HepG2 (cell line): ENCODE measurements at regions not wholly inside any gene's neighbourhood (a gene's known extent, or its start where the extent isn't known, plus 50 kb on each side); places are given as distances from the start of the nearest gene placed in this dataset.

Experiments used
- ATM ChIP-seq: fragments of 450-650 bp; IDR thresholded peaks from 2 replicates; pipeline ENCODE4 v1.7.1; 2017; ENCODE audit warnings: mild to moderate bottlenecking, borderline replicate concordance
- EP300 ChIP-seq, 3 experiments: sonication (generic) in 1 of 3; formaldehyde crosslinking in 1 of 3; IDR thresholded peaks; 2 replicates each; pipeline versions ENCODE4 v1.5.1 to v1.6.1; 2011 to 2020; ENCODE audit warnings: low read depth in 2 of 3, low read length in 2 of 3, borderline replicate concordance in 1 of 3, improper control_type of control experiment in 1 of 3, mild to moderate bottlenecking in 1 of 3, missing genetic modification reagents in 1 of 3, moderate library complexity in 1 of 3
- MTA3 ChIP-seq: sonication (generic); formaldehyde crosslinking; IDR thresholded peaks from 2 replicates; pipeline ENCODE4 v1.4.0; 2020; ENCODE audit warnings: missing genetic modification reagents
- NFIC ChIP-seq: IDR thresholded peaks from 2 replicates; pipeline ENCODE4 v1.6.1; 2012; ENCODE audit warnings: mild to moderate bottlenecking, low read length, inconsistent platforms
- PHF20 ChIP-seq: sonication (generic); formaldehyde crosslinking; IDR thresholded peaks from 2 replicates; pipeline ENCODE4 v1.5.0; 2020; ENCODE audit warnings: mild to moderate bottlenecking, missing genetic modification reagents
- TP53 ChIP-seq: sonication (generic); formaldehyde crosslinking; conservative IDR thresholded peaks from 2 replicates; pipeline ENCODE4 v1.4.0; 2020; ENCODE audit warnings: missing genetic modification reagents
- ZC3H13 ChIP-seq: sonication (generic); formaldehyde crosslinking; IDR thresholded peaks from 2 replicates; pipeline ENCODE4 v1.8.1; 2023; ENCODE audit warnings: mild to moderate bottlenecking, missing genetic modification reagents, moderate library complexity
- ZIK1 ChIP-seq: sonication (generic); formaldehyde crosslinking; IDR thresholded peaks from 2 replicates; pipeline ENCODE4 v1.5.0; 2020; ENCODE audit warnings: mild to moderate bottlenecking, low read depth, missing genetic modification reagents, borderline replicate concordance
- ZNF33B ChIP-seq: sonication (generic); formaldehyde crosslinking; IDR thresholded peaks from 2 replicates; pipeline ENCODE4 v1.5.1; 2020; ENCODE audit warnings: mild to moderate bottlenecking, missing genetic modification reagents
- TF ChIP-seq, protein P1 (sequence below): sonication (generic); formaldehyde crosslinking; IDR thresholded peaks from 2 replicates; pipeline ENCODE4 v1.4.0; 2020; ENCODE audit warnings: missing genetic modification reagents
- TF ChIP-seq, protein P2 (sequence below): sonication (generic); formaldehyde crosslinking; IDR thresholded peaks from 2 replicates; pipeline ENCODE4 v1.5.0; 2020; ENCODE audit warnings: missing genetic modification reagents, mild to moderate bottlenecking, borderline replicate concordance
- TF ChIP-seq, protein P3 (sequence below): sonication (generic); formaldehyde crosslinking; IDR thresholded peaks from 2 replicates; pipeline ENCODE4 v1.8.1; 2022; ENCODE audit warnings: mild to moderate bottlenecking, missing genetic modification reagents
- TF ChIP-seq, protein P4 (sequence below): IDR thresholded peaks from 2 replicates; pipeline ENCODE4 v1.4.0; 2020; ENCODE audit warnings: mild to moderate bottlenecking, missing genetic modification reagents
- TF ChIP-seq, protein P5 (sequence below): sonication (generic); formaldehyde crosslinking; IDR thresholded peaks from 2 replicates; pipeline ENCODE4 v1.5.1; 2020; ENCODE audit warnings: mild to moderate bottlenecking, missing genetic modification reagents, moderate library complexity

DNA sequence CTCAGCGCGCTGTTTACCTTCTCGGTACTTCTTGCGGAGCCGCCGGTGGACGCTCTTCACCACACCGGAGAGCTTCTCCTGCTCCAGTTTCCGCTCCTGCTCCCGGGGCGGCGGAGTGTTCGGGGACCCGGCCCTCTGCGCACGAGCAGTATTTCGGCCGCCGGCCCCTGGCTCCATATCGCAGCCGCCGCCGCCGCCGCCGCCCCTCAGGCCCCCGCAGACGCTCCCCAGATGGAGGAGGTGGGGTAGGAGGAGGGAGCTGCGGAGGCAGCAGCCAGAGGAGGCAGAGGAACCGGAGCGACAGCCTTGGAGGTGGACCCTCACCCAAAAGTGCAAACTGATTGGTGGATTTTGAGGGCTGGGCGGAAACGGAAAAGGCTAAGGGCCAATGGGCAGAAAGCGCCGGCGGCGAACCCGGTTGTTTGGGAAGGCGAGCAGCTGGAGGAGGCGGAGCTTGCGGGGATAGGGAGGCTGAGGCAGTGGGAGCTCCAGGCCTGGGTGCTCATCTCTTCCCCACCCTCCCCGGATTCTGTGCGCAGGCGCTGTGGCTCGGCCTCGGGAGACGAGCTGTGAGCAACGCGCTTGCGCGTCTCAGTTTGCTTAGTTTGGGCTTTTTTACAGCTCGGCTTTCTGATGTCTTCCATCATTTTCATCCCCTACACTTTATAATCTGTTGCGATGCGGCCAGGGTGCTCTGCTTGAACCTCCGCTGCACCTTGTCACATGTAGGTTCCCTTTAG lies 146.9 kb downstream of the GPR85 start (continued):
- TF ChIP-seq, protein P1, sequence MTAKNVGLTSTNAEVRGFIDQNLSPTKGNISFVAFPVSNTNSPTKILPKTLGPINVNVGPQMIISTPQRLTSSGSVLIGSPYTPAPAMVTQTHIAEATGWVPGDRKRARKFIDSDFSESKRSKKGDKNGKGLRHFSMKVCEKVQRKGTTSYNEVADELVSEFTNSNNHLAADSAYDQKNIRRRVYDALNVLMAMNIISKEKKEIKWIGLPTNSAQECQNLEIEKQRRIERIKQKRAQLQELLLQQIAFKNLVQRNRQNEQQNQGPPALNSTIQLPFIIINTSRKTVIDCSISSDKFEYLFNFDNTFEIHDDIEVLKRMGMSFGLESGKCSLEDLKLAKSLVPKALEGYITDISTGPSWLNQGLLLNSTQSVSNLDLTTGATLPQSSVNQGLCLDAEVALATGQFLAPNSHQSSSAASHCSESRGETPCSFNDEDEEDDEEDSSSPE = 0 out of 2 replicates have a peak, but pooled peaks have one; percentile 33
- TF ChIP-seq ZNF33B = no peak
- TF ChIP-seq ZIK1 = no peak
- no peak for TF ChIP-seq ATM
- no peak for TF ChIP-seq MTA3 (CRISPR knock-in tag)
- TF ChIP-seq NFIC = no peak
- TF ChIP-seq ZC3H13 (CRISPR knock-in tag) = no peak
- TF ChIP-seq, protein P2, sequence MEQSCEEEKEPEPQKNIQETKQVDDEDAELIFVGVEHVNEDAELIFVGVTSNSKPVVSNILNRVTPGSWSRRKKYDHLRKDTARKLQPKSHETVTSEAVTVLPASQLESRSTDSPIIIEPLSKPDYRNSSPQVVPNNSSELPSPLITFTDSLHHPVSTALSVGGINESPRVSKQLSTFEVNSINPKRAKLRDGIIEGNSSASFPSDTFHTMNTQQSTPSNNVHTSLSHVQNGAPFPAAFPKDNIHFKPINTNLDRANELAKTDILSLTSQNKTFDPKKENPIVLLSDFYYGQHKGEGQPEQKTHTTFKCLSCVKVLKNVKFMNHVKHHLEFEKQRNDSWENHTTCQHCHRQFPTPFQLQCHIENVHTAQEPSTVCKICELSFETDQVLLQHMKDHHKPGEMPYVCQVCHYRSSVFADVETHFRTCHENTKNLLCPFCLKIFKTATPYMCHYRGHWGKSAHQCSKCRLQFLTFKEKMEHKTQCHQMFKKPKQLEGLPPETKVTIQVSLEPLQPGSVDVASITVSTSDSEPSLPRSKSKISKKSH (CRISPR knock-in tag) = 0 out of 2 replicates have a peak, but pooled peaks have one; percentile 28
- TF ChIP-seq, protein P3, sequence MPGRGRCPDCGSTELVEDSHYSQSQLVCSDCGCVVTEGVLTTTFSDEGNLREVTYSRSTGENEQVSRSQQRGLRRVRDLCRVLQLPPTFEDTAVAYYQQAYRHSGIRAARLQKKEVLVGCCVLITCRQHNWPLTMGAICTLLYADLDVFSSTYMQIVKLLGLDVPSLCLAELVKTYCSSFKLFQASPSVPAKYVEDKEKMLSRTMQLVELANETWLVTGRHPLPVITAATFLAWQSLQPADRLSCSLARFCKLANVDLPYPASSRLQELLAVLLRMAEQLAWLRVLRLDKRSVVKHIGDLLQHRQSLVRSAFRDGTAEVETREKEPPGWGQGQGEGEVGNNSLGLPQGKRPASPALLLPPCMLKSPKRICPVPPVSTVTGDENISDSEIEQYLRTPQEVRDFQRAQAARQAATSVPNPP = no peak
- peak; percentile 4; the same call in 1 of the 2 replicates for TF ChIP-seq PHF20 (CRISPR knock-in tag)
- TF ChIP-seq EP300 (IDR thresholded peaks at IDR 0.05; ENCODE audit: low read depth in 2 of 2, low read length in 2 of 2) = no peak
- TF ChIP-seq EP300 (CRISPR knock-in tag; IDR thresholded peaks at IDR 0.05; ENCODE audit: borderline replicate concordance) = no peak
- TF ChIP-seq, protein P4, sequence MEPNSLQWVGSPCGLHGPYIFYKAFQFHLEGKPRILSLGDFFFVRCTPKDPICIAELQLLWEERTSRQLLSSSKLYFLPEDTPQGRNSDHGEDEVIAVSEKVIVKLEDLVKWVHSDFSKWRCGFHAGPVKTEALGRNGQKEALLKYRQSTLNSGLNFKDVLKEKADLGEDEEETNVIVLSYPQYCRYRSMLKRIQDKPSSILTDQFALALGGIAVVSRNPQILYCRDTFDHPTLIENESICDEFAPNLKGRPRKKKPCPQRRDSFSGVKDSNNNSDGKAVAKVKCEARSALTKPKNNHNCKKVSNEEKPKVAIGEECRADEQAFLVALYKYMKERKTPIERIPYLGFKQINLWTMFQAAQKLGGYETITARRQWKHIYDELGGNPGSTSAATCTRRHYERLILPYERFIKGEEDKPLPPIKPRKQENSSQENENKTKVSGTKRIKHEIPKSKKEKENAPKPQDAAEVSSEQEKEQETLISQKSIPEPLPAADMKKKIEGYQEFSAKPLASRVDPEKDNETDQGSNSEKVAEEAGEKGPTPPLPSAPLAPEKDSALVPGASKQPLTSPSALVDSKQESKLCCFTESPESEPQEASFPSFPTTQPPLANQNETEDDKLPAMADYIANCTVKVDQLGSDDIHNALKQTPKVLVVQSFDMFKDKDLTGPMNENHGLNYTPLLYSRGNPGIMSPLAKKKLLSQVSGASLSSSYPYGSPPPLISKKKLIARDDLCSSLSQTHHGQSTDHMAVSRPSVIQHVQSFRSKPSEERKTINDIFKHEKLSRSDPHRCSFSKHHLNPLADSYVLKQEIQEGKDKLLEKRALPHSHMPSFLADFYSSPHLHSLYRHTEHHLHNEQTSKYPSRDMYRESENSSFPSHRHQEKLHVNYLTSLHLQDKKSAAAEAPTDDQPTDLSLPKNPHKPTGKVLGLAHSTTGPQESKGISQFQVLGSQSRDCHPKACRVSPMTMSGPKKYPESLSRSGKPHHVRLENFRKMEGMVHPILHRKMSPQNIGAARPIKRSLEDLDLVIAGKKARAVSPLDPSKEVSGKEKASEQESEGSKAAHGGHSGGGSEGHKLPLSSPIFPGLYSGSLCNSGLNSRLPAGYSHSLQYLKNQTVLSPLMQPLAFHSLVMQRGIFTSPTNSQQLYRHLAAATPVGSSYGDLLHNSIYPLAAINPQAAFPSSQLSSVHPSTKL (CRISPR knock-in tag) = peak; percentile 36; the same call in 1 of the 2 replicates
- 0 out of 2 replicates have a peak, but pooled peaks have one; percentile 77 for TF ChIP-seq TP53
- TF ChIP-seq, protein P5, sequence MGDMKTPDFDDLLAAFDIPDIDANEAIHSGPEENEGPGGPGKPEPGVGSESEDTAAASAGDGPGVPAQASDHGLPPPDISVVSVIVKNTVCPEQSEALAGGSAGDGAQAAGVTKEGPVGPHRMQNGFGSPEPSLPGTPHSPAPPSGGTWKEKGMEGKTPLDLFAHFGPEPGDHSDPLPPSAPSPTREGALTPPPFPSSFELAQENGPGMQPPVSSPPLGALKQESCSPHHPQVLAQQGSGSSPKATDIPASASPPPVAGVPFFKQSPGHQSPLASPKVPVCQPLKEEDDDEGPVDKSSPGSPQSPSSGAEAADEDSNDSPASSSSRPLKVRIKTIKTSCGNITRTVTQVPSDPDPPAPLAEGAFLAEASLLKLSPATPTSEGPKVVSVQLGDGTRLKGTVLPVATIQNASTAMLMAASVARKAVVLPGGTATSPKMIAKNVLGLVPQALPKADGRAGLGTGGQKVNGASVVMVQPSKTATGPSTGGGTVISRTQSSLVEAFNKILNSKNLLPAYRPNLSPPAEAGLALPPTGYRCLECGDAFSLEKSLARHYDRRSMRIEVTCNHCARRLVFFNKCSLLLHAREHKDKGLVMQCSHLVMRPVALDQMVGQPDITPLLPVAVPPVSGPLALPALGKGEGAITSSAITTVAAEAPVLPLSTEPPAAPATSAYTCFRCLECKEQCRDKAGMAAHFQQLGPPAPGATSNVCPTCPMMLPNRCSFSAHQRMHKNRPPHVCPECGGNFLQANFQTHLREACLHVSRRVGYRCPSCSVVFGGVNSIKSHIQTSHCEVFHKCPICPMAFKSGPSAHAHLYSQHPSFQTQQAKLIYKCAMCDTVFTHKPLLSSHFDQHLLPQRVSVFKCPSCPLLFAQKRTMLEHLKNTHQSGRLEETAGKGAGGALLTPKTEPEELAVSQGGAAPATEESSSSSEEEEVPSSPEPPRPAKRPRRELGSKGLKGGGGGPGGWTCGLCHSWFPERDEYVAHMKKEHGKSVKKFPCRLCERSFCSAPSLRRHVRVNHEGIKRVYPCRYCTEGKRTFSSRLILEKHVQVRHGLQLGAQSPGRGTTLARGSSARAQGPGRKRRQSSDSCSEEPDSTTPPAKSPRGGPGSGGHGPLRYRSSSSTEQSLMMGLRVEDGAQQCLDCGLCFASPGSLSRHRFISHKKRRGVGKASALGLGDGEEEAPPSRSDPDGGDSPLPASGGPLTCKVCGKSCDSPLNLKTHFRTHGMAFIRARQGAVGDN (CRISPR knock-in tag) = peak; percentile 75
